SK-N-SH (cell line): ENCODE measurements at regions not wholly inside any gene's neighbourhood (a gene's known extent, or its start where the extent isn't known, plus 50 kb on each side); places are given as distances from the start of the nearest gene placed in this dataset.

Experiments used
- CTCF ChIA-PET: fragments of 300-600, 350-600 bp; formaldehyde crosslinking; extraction: SDS; loops from one replicate; lab custom pipeline; 2021; lab: Yijun Ruan, JAX
- POLR2A ChIA-PET: fragments of 350-600 bp; sonication (Branson Sonifier 250); formaldehyde crosslinking; extraction: SDS; loops from one replicate; lab custom pipeline; 2020; ENCODE audit warnings: antibody characterized with exemption, inconsistent platforms; lab: Yijun Ruan, JAX
- DNase-seq: peaks from one replicate; pipeline ENCODE4 v3.0.0; 2012
- H2AFZ ChIP-seq: fragments of 200-600 bp; sonication (generic); 2 replicates; pipeline ENCODE4 v1.8.1; 2016; ENCODE audit warnings: antibody characterized with exemption, mild to moderate bottlenecking, low read depth
- H3F3A ChIP-seq: fragments of 200-600 bp; sonication (generic); replicated peaks from 2 replicates; pipeline ENCODE3; 2016; ENCODE audit warnings: antibody characterized with exemption, mild to moderate bottlenecking; ENCODE audit not compliant: insufficient read depth
- H3K27ac ChIP-seq, 2 experiments: fragments of 200-500 bp in 1 of 2; fragments of 200-600 bp in 1 of 2; sonication (Bioruptor generic) in 1 of 2; sonication (generic), shearing (Covaris generic) in 1 of 2; 2 replicates each; pipeline versions ENCODE4 v1.5.1 to v1.6.1; 2014 to 2016; ENCODE audit warnings: low read depth in 2 of 2, inconsistent platforms in 1 of 2, low read length in 1 of 2, mild to moderate bottlenecking in 1 of 2, mixed read lengths in 1 of 2
- H3K27me3 ChIP-seq: fragments of 200-600 bp; sonication (generic), shearing (Covaris generic); 2 replicates; pipeline ENCODE4 v1.6.1; 2016; ENCODE audit warnings: mixed run types; ENCODE audit not compliant: insufficient read depth
- H3K36me3 ChIP-seq, 2 experiments: fragments of 200-500 bp in 1 of 2; fragments of 200-600 bp in 1 of 2; sonication (Bioruptor generic) in 1 of 2; sonication (generic) in 1 of 2; replicated peaks in 1 of 2; 2 replicates each; pipeline versions ENCODE3 to v1.5.1; 2014 to 2016; ENCODE audit warnings: low read length in 1 of 2, mild to moderate bottlenecking in 1 of 2; ENCODE audit not compliant: insufficient read depth in 2 of 2, control insufficient read depth in 1 of 2
- H3K4me1 ChIP-seq, 2 experiments: fragments of 200-500 bp in 1 of 2; fragments of 200-600 bp in 1 of 2; sonication (Bioruptor generic) in 1 of 2; sonication (generic), shearing (Covaris generic) in 1 of 2; 2 replicates each; pipeline versions ENCODE4 v1.5.1 to v1.6.1; 2014 to 2016; ENCODE audit warnings: low read depth in 1 of 2, low read length in 1 of 2, mixed run types in 1 of 2; ENCODE audit not compliant: insufficient read depth in 2 of 2, control insufficient read depth in 1 of 2
- H3K4me2 ChIP-seq: fragments of 200-600 bp; sonication (generic), shearing (Covaris generic); 2 replicates; pipeline ENCODE4 v1.6.1; 2017; ENCODE audit warnings: mixed run types
- H3K4me3 ChIP-seq, 2 experiments: fragments of 200-500 bp in 1 of 2; fragments of 200-600 bp in 1 of 2; sonication (Bioruptor generic) in 1 of 2; sonication (generic), shearing (Covaris generic) in 1 of 2; 2 replicates each; pipeline versions ENCODE4 v1.5.1 to v1.8.1; 2014 to 2016; ENCODE audit warnings: low read depth in 2 of 2, inconsistent platforms in 1 of 2, low read length in 1 of 2, mild to moderate bottlenecking in 1 of 2, mixed read lengths in 1 of 2, moderate library complexity in 1 of 2
- H3K79me2 ChIP-seq: fragments of 200-600 bp; sonication (generic); 2 replicates; pipeline ENCODE4 v1.8.1; 2017; ENCODE audit warnings: mild to moderate bottlenecking; ENCODE audit not compliant: insufficient read depth
- H3K9ac ChIP-seq: fragments of 200-600 bp; sonication (generic); 2 replicates; pipeline ENCODE4 v1.6.1; 2017; ENCODE audit warnings: mixed run types
- H3K9me2 ChIP-seq: fragments of 200-600 bp; sonication (generic); 2 replicates; pipeline ENCODE4 v1.6.1; 2017; ENCODE audit warnings: mixed run types
- H3K9me3 ChIP-seq: fragments of 200-600 bp; sonication (generic); 2 replicates; pipeline ENCODE4 v1.6.1; 2017; ENCODE audit warnings: mixed run types, mild to moderate bottlenecking, moderate library complexity
- H4K20me1 ChIP-seq: fragments of 200-600 bp; sonication (generic); 2 replicates; pipeline ENCODE4 v1.6.1; 2017; ENCODE audit warnings: mild to moderate bottlenecking, mixed run types; ENCODE audit not compliant: insufficient read depth
- CHD2 ChIP-seq: fragments of 150-350 bp; IDR thresholded peaks from 2 replicates; pipeline ENCODE4 v1.6.1; 2018; ENCODE audit warnings: low read length; ENCODE audit not compliant: partially characterized antibody
- ELF1 ChIP-seq: IDR thresholded peaks from 2 replicates; pipeline ENCODE4 v1.4.0; 2012
- EP300 ChIP-seq, 2 experiments: IDR thresholded peaks; 2 replicates each; pipeline versions ENCODE4 v1.4.0 to v1.6.1; 2012; ENCODE audit warnings: borderline replicate concordance in 1 of 2, low read depth in 1 of 2, low read length in 1 of 2
- FOSL2 ChIP-seq: IDR thresholded peaks from 2 replicates; pipeline ENCODE4 v1.4.0; 2012; ENCODE audit warnings: low read depth, mild to moderate bottlenecking, moderate library complexity, borderline replicate concordance
- FOXM1 ChIP-seq: IDR thresholded peaks from 2 replicates; pipeline ENCODE4 v1.4.0; 2012; ENCODE audit warnings: low read depth, mild to moderate bottlenecking
- MEF2A ChIP-seq: IDR thresholded peaks from 2 replicates; pipeline ENCODE4 v1.4.0; 2012; ENCODE audit warnings: low read depth, borderline replicate concordance
- MXI1 ChIP-seq: IDR thresholded peaks from 2 replicates; pipeline ENCODE4 v1.6.1; 2012; ENCODE audit warnings: mild to moderate bottlenecking, low read depth, low read length, improper control_type of control experiment
- NRF1 ChIP-seq: IDR thresholded peaks from 2 replicates; pipeline ENCODE4 v1.6.1; 2012; ENCODE audit warnings: low read depth, mild to moderate bottlenecking, low read length
- RFX5 ChIP-seq: IDR thresholded peaks from 2 replicates; pipeline ENCODE4 v1.6.1; 2012; ENCODE audit warnings: mild to moderate bottlenecking, improper control_type of control experiment, low read length
- RXRA ChIP-seq: IDR thresholded peaks from 2 replicates; pipeline ENCODE4 v1.4.0; 2012; ENCODE audit warnings: low read depth, mild to moderate bottlenecking, borderline replicate concordance
- SMC3 ChIP-seq: IDR thresholded peaks from 2 replicates; pipeline ENCODE4 v1.6.1; 2012; ENCODE audit warnings: low read depth, low read length, improper control_type of control experiment
- TCF12 ChIP-seq: IDR thresholded peaks from 2 replicates; pipeline ENCODE4 v1.4.0; 2012
- YY1 ChIP-seq: IDR thresholded peaks from 2 replicates; pipeline ENCODE4 v1.4.0; 2012; ENCODE audit warnings: low read depth, mild to moderate bottlenecking
- WGBS: methylation state at CpG from one replicate; pipeline ENCODE4 v1.1.6; 2017; ENCODE audit warnings: low lambda C conversion rate; 5-methylcytosine and 5-hydroxymethylcytosine counted together
- TF ChIP-seq, protein P1 (sequence below): fragments of 150-350 bp; IDR thresholded peaks from 2 replicates; pipeline ENCODE4 v1.6.1; 2016; ENCODE audit warnings: mild to moderate bottlenecking, low read depth, low read length
- TF ChIP-seq, protein P2 (sequence below): IDR thresholded peaks from 2 replicates; pipeline ENCODE4 v1.4.0; 2012; ENCODE audit warnings: low read depth, borderline replicate concordance
- TF ChIP-seq, protein P3 (sequence below): IDR thresholded peaks from 2 replicates; pipeline ENCODE4; 2012

DNA sequence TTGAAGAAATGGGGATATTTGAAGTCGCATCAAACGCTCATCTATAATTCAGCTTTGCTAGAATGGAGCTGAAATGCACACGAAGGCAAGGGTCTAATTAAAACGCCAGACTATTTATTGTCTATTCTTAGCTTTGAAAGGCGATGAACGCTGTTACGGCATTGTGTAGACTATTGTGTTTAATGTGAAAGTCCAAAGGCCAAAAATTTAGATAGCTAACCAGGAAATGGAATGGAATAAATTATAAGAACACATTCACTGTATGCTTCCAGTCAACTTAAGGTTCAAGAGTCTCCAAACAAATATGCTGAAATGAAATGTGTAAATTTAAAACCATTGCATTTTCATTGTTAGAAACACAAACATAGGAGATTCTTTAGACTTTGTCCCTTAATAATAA, 186.2 kb downstream of the CWF19L2 start:
- Histone ChIP-seq H3K79me2 (no peaks in the 10 kb centered on the region), H3K27me3 (no peaks in the 10 kb centered on the region), H3K36me3 (no peaks in the 10 kb centered on the region), H3K27ac (no peak overlapping the region), H3K4me2 (no peak overlapping the region), H3K4me3 (no peak overlapping the region), H2AFZ (no peak overlapping the region), H3K4me1 (no peaks in the 10 kb centered on the region), H3K9me3 (no peaks in the 10 kb centered on the region), H3K9me2 (no peaks in the 10 kb centered on the region), H3F3A (no peaks in the 10 kb centered on the region), H3K9ac (no peak overlapping the region), H4K20me1 (no peaks in the 10 kb centered on the region)
- TF ChIP-seq RXRA (no peak), TCF12 (no peak), SMC3 (no peak), EP300 (IDR thresholded peaks at IDR 0.05; ENCODE audit: borderline replicate concordance in 1 of 2, low read depth in 1 of 2, low read length in 1 of 2) (no peak), FOSL2 (no peak), MXI1 (no peak), RFX5 (no peak)
- TF ChIP-seq, protein P1, sequence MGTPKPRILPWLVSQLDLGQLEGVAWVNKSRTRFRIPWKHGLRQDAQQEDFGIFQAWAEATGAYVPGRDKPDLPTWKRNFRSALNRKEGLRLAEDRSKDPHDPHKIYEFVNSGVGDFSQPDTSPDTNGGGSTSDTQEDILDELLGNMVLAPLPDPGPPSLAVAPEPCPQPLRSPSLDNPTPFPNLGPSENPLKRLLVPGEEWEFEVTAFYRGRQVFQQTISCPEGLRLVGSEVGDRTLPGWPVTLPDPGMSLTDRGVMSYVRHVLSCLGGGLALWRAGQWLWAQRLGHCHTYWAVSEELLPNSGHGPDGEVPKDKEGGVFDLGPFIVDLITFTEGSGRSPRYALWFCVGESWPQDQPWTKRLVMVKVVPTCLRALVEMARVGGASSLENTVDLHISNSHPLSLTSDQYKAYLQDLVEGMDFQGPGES, result no peak
- WGBS, result 42% methylated on average over 7 of the region's 7 CpGs
- ChIA-PET CTCF (interaction anchor here (0.6 kb wide), 1 partner anchor 48 kb away, joined by 4 read pairs; no protein-coding TSS in a partner anchor), POLR2A (no interaction called here)
- DNase-seq, result no peak

DNA sequence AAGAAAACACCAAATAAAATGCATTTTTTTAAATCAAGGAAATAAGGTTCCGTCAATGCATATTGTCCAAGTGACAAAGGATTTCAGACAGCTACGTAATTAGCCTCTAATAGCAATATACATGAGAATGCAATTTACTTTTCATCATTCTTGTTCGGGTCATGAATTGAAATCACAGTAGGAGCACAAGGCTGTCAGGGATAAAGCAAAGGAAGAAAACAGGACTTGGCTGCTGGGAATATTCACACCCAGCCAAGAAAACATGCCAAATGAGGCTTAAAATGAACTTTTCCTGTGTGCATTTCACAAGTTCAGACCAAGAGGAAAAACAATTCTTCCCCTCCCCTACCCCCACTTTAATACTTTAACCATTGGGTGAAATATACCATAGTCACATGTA, 188.6 kb downstream of the CWF19L2 start:
- DNase-seq, result no peak
- H4K20me1 ChIP-seq, result no peaks in the 10 kb centered on the region
- no peaks in the 10 kb centered on the region for H3K4me1 ChIP-seq
- no peak overlapping the region for H3K9ac ChIP-seq
- H3K79me2 ChIP-seq, result no peaks in the 10 kb centered on the region
- POLR2A ChIA-PET, result no interaction called here
- H3K4me3 ChIP-seq, result no peak overlapping the region
- TF ChIP-seq, protein P2, sequence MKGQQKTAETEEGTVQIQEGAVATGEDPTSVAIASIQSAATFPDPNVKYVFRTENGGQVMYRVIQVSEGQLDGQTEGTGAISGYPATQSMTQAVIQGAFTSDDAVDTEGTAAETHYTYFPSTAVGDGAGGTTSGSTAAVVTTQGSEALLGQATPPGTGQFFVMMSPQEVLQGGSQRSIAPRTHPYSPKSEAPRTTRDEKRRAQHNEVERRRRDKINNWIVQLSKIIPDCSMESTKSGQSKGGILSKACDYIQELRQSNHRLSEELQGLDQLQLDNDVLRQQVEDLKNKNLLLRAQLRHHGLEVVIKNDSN, result no peak
- TF ChIP-seq MEF2A (no peak), CHD2 (no peak), FOSL2 (no peak), EP300 (IDR thresholded peaks at IDR 0.05; ENCODE audit: borderline replicate concordance in 1 of 2, low read depth in 1 of 2, low read length in 1 of 2) (no peak), MXI1 (no peak), RXRA (no peak), NRF1 (no peak), FOXM1 (no peak), YY1 (no peak), ELF1 (no peak)
- TF ChIP-seq, protein P1, result no peak
- TF ChIP-seq, protein P3, sequence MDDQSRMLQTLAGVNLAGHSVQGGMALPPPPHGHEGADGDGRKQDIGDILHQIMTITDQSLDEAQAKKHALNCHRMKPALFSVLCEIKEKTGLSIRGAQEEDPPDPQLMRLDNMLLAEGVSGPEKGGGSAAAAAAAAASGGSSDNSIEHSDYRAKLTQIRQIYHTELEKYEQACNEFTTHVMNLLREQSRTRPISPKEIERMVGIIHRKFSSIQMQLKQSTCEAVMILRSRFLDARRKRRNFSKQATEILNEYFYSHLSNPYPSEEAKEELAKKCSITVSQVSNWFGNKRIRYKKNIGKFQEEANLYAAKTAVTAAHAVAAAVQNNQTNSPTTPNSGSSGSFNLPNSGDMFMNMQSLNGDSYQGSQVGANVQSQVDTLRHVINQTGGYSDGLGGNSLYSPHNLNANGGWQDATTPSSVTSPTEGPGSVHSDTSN, result no peak
- H3K9me3 ChIP-seq, result no peaks in the 10 kb centered on the region
- H3K9me2 ChIP-seq, result no peaks in the 10 kb centered on the region
- H3F3A ChIP-seq, result no peaks in the 10 kb centered on the region
- H3K27ac ChIP-seq, result no peak overlapping the region
- H3K4me2 ChIP-seq, result no peak overlapping the region
- no peak overlapping the region for H2AFZ ChIP-seq
- no peaks in the 10 kb centered on the region for H3K36me3 ChIP-seq
- 54% methylated on average over 3 of the region's 3 CpGs for WGBS
- no peaks in the 10 kb centered on the region for H3K27me3 ChIP-seq
- CTCF ChIA-PET, result no interaction called here
